LNCAP (cell line): ENCODE measurements at regions not wholly inside any gene's neighbourhood (a gene's known extent, or its start where the extent isn't known, plus 50 kb on each side); places are given as distances from the start of the nearest gene placed in this dataset.

Experiments used
- TF ChIP-seq, protein P1 (sequence below): fragments of 450-650 bp; IDR thresholded peaks from 2 replicates; pipeline ENCODE4 v1.5.1; 2017; ENCODE audit warnings: mild to moderate bottlenecking

GRCh38 chr17:74116087-74116717 is 87.3 kb upstream of the RPL38 start:
- TF ChIP-seq, protein P1, sequence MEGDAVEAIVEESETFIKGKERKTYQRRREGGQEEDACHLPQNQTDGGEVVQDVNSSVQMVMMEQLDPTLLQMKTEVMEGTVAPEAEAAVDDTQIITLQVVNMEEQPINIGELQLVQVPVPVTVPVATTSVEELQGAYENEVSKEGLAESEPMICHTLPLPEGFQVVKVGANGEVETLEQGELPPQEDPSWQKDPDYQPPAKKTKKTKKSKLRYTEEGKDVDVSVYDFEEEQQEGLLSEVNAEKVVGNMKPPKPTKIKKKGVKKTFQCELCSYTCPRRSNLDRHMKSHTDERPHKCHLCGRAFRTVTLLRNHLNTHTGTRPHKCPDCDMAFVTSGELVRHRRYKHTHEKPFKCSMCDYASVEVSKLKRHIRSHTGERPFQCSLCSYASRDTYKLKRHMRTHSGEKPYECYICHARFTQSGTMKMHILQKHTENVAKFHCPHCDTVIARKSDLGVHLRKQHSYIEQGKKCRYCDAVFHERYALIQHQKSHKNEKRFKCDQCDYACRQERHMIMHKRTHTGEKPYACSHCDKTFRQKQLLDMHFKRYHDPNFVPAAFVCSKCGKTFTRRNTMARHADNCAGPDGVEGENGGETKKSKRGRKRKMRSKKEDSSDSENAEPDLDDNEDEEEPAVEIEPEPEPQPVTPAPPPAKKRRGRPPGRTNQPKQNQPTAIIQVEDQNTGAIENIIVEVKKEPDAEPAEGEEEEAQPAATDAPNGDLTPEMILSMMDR = no peak

DNA sequence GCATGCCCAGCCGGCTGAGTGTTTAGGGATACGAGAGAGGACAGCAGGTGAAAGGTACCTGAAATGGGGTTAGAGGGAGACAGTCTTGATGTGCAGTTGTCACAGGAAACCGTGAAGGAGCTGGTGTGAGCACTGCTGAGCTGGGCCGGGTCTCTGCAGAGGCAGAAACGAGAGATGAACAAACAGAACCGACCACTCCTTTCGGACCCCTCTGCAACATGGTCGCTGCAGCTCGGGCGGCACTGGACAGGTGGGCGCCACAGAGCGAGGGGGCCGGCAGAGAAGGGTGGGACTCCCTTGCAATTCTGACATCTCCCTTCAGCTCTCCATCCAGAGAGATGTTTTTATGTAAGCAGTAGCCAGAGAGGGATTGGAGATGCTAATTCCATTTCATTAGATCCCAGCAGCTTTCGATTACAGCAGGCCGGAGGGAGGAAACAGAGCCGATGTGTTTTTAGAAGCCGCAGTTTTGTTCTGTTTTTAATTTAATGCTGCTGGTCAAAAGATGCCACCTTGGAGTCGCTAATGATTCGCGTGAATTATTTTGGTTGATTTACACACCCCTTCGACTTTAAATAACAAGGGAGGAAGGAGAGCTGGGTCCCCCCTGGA is 86.3 kb upstream of the RPL38 start:
- TF ChIP-seq, protein P1 = no peak

DNA sequence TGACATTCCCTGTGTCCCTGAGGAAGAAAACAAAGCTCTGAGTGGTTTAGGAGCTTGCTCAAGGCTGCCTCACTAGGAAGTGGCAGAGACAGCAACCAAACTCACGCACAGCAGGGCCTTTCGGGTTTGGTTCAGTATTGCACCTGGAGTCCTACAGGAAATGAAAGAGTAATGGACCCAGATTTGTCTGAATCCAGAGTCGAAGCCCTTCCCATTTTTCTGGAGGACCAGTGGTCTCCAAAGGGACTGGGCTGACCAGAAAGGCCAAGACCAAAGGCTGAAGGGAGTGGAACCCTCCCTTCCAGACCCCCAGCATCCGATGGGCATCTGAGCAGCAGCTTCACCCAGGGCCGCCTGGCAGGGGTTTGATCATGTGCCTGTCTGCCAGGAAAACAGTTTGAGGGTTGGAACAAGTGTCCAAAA is 85.5 kb upstream of the RPL38 start:
- TF ChIP-seq, protein P1 = no peak

GRCh38 chr17:74118504-74118903 is 85.0 kb upstream of the RPL38 start:
- TF ChIP-seq, protein P1 = no peak

GRCh38 chr17:74119049-74119580 is 84.4 kb upstream of the RPL38 start:
- TF ChIP-seq, protein P1 = no peak

- TF ChIP-seq, protein P1 = no peak
Observed at GRCh38 chr17:74119965-74120364, 83.5 kb upstream of the RPL38 start.

GRCh38 chr17:74123350-74123749 is 80.1 kb upstream of the RPL38 start:
- TF ChIP-seq, protein P1 = no peak
